ENCODE measurements at regions not wholly inside any gene's neighbourhood (a gene's known extent, or its start where the extent isn't known, plus 50 kb on each side); places are given as distances from the start of the nearest gene placed in this dataset.

GRCh38 chr11:19539861-19540260 lies 172.8 kb upstream of the NAV2 start:
- TF ChIP-seq CTCF (conservative IDR thresholded peaks at IDR 0.05; ENCODE audit: low read depth, low read length) = no peak
- no peak for TF ChIP-seq EZH2 (IDR thresholded peaks at IDR 0.05; ENCODE audit: borderline replicate concordance, low read depth, low read length, poor library complexity, severe bottlenecking)

Measured in A673 (cell line).